Epithelial cell of esophagus (primary cell): ENCODE measurements at regions not wholly inside any gene's neighbourhood (a gene's known extent, or its start where the extent isn't known, plus 50 kb on each side); places are given as distances from the start of the nearest gene placed in this dataset.

ENCODE experiments used
- DNase-seq: peaks from one replicate; pipeline ENCODE4 v3.0.0; 2010; ENCODE audit warnings: low read depth
- H3K4me3 ChIP-seq: 2 replicates; pipeline ENCODE4 v1.5.1; 2011; ENCODE audit warnings: mild to moderate bottlenecking, low read length, control low read depth
- TF ChIP-seq, protein P1 (sequence below): IDR thresholded peaks from 2 replicates; pipeline ENCODE4 v1.5.1; 2011; ENCODE audit warnings: low read depth, mild to moderate bottlenecking, low read length, control low read depth, inconsistent platforms; ENCODE audit not compliant: insufficient read depth; ENCODE audit errors: missing control alignments

DNA sequence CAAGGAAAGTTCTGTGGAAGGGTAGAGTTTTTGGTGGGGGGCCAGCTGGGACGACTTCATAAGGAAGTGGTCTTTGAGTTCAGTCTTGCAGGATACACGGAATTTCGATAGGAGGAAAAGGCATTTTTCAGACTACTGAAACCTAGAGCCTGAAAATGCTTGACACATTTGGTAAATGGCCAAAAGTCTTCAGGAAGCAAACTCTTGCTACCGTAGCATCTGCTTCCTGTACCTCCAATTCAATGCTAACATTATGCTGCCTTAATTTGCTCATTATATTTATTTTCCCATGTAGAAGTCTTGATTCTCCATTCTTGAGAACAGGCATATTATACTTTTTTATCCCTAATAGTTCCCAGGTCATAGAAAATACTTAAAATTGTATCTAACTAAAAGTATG is 129.3 kb upstream of the MED13 start:
- no peak for DNase-seq
- H3K4me3 ChIP-seq, result no peak overlapping the region
- TF ChIP-seq, protein P1, sequence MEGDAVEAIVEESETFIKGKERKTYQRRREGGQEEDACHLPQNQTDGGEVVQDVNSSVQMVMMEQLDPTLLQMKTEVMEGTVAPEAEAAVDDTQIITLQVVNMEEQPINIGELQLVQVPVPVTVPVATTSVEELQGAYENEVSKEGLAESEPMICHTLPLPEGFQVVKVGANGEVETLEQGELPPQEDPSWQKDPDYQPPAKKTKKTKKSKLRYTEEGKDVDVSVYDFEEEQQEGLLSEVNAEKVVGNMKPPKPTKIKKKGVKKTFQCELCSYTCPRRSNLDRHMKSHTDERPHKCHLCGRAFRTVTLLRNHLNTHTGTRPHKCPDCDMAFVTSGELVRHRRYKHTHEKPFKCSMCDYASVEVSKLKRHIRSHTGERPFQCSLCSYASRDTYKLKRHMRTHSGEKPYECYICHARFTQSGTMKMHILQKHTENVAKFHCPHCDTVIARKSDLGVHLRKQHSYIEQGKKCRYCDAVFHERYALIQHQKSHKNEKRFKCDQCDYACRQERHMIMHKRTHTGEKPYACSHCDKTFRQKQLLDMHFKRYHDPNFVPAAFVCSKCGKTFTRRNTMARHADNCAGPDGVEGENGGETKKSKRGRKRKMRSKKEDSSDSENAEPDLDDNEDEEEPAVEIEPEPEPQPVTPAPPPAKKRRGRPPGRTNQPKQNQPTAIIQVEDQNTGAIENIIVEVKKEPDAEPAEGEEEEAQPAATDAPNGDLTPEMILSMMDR, result no peak

DNA sequence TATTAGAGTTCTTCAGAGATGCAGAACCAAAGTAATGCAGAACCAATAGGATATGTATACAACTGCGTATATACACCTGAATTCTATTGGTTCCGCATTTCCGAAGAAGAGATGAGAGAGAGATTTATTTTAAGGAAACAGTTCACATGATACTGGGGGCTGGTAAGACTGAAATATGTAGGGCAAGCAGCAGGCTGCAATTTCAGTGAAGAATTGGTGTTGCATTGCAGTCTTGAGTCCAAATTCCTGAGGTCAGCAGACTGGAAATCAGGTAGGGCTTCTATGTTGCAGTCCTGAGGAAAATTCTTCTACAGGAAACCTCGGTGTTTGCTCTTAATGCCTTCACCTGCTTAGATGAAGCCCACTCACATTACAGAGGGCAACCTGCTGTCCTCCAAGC is 128.2 kb upstream of the MED13 start:
- no peak for DNase-seq
- no peak overlapping the region for H3K4me3 ChIP-seq

DNA sequence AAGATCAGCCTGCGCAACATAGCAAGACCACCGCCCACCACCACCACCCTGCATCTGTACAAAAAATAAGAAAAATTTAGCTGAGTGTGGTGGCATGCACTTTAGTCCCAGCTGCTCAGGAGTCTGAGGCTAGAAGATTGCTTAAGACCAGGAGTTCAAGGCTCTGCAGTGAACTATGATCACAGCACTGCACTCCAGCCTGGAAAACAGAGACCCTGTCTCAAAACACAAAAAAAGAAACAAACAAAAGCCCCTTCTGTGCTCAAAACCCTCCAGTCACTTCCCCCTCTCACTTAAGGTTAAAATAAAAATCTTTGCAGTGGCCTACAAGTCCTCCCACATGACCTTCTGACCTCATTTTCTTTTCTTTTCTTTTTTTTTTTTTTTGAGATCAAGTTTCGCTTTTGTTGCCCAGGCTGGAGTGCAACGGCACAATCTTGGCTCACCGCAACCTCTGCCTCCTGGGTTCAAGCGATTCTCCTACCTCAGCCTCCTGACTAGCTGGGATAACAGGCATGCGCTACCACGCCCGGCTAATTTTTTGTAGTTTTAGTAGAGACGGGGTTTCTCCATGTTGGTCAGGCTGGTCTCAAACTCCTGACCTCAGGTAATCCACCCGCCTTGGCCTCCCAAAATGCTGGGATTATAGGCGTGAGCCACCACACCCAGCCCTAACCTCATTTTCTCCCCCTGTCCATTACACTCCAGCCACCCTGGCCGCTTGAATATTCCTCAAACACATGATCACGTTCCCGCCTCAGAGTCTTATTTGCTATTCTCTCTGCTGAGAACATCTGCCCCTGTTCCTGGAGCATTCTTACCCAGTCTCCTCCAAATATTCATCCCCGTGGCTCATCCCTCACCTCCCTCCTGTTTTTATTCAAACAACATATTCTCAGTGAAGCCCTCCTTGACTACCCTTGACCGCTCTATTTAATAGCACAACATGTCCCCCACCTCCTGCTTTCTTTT is 126.6 kb upstream of the MED13 start:
- TF ChIP-seq, protein P1, result no peak
- no peak for DNase-seq
- no peak overlapping the region for H3K4me3 ChIP-seq

More for the DNA sequence above, 128.2 kb upstream of the MED13 start:
- TF ChIP-seq, protein P1, result no peak

DNA sequence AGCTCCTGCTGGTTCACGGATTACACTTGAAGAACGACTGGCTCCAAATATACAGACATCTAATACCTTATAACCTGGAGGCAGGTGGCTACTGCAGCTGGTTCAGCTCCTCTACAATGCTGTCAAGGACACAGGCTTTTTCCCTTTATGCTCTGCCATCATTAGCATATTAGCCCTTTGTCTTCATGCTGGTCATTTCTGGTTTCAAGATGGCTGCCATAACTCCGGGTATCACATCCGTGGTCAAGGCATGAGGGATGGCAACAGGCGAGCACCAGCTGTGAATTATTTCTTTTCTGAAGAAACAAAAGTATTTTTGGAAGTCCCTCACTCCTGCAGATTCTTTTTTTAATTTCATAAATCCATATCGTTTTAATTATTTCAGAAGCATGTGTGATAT is 124.3 kb upstream of the MED13 start:
- DNase-seq, result no peak
- TF ChIP-seq, protein P1, result no peak
- H3K4me3 ChIP-seq, result no peak overlapping the region

DNA sequence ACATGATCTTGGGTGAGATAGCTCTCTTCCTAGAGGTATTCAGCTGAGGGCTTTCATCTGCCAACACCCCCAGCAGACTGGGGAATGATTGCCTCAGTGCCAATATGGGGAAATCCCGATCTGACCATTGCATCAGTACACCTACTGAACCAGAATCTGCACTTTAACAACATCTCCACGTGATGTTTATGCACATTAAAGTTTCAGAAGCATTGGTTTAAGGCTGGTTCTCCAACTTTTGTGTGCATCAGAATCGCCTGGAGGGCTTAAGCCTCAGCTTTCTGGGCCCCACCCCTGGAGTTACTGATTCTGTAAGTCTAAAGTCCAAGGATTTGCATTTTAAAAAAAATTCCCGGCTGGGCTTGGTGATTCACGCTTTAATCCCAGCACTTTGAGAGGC is 123.6 kb upstream of the MED13 start:
- peak; percentile 80 for DNase-seq
- TF ChIP-seq, protein P1, result no peak
- no peak overlapping the region for H3K4me3 ChIP-seq

DNA sequence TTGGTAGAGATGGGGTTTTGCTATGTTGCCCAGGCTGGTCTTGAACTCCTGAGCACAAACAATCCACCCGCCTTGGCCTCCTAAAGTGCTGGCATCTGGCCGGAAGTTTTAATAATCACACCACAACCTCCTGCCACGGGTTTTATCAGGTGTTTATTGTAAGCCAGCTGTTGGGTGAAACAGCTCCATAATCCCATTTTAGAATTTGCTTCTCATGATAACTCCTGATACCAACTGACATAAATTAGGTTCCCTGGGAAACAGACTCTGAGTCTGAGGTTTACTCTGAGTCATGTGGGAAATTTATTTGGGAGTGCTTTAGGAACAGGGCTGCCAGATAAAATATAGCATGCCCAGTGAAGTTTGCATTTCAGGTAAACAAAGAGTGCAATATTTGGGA is 122.6 kb upstream of the MED13 start:
- TF ChIP-seq, protein P1, result no peak
- H3K4me3 ChIP-seq, result no peak overlapping the region
- DNase-seq, result peak; percentile 27
